ENCODE measurements at regions not wholly inside any gene's neighbourhood (a gene's known extent, or its start where the extent isn't known, plus 50 kb on each side); places are given as distances from the start of the nearest gene placed in this dataset.

DNA sequence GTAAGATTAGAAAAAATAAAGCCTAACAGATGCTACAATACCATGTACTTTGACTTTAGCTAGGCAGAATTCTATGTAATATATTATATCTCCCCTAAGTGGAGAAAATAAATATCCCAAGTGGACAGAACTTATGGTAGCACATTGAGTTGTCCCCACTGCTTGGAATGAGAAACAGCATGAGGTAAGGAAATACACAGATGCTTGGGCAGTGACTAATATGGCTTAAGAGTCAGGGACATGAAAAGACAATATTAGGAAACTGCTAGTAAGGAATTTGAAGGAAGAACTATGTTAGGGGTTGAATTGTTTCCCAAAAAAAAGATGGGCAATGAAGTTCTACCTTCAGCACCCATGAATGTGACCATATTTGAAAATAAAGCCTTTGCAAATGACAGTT is 2265.1 kb downstream of the PCDH7 start:
- H3K9ac ChIP-seq (ENCODE audit: low read length) = no peak overlapping the region
- TF ChIP-seq, protein P1, sequence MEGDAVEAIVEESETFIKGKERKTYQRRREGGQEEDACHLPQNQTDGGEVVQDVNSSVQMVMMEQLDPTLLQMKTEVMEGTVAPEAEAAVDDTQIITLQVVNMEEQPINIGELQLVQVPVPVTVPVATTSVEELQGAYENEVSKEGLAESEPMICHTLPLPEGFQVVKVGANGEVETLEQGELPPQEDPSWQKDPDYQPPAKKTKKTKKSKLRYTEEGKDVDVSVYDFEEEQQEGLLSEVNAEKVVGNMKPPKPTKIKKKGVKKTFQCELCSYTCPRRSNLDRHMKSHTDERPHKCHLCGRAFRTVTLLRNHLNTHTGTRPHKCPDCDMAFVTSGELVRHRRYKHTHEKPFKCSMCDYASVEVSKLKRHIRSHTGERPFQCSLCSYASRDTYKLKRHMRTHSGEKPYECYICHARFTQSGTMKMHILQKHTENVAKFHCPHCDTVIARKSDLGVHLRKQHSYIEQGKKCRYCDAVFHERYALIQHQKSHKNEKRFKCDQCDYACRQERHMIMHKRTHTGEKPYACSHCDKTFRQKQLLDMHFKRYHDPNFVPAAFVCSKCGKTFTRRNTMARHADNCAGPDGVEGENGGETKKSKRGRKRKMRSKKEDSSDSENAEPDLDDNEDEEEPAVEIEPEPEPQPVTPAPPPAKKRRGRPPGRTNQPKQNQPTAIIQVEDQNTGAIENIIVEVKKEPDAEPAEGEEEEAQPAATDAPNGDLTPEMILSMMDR (IDR thresholded peaks at IDR 0.05; ENCODE audit: low read length) = no peak
- no peak for TF ChIP-seq EZH2 (IDR thresholded peaks at IDR 0.05; ENCODE audit: borderline replicate concordance, low read length)
- no peaks in the 10 kb centered on the region for H3K9me2 ChIP-seq (ENCODE audit: low read depth, low read length)
- H2AFZ ChIP-seq (ENCODE audit: low read length) = no peak overlapping the region
- no peaks in the 10 kb centered on the region for H3K27me3 ChIP-seq (ENCODE audit: insufficient read depth, low read length)
- no peak overlapping the region for H3K27ac ChIP-seq (ENCODE audit: low read depth, low read length, poor library complexity, severe bottlenecking)
- H3F3A ChIP-seq (ENCODE audit: insufficient read depth, low read length) = no peaks in the 10 kb centered on the region
- no peaks in the 10 kb centered on the region for H3K9me3 ChIP-seq (ENCODE audit: low read length)
- H3K4me3 ChIP-seq (ENCODE audit: low read depth, low read length, poor library complexity, severe bottlenecking) = no peak overlapping the region
- no peak overlapping the region for H3K4me2 ChIP-seq (ENCODE audit: low read length)
- no peaks in the 10 kb centered on the region for H3K36me3 ChIP-seq (ENCODE audit: insufficient read depth, low read length)
- no peaks in the 10 kb centered on the region for H3K79me2 ChIP-seq (ENCODE audit: insufficient read depth, low read length)
- H3K4me1 ChIP-seq (ENCODE audit: insufficient read depth, low read length, severe bottlenecking) = no peaks in the 10 kb centered on the region
- no peaks in the 10 kb centered on the region for H4K20me1 ChIP-seq (ENCODE audit: insufficient read depth, low read length)

GRCh38 chr4:32986236-32986635 is 2266.1 kb downstream of the PCDH7 start:
- Histone ChIP-seq H3K27me3 (ENCODE audit: insufficient read depth, low read length) (no peaks in the 10 kb centered on the region), H3K4me3 (ENCODE audit: low read depth, low read length, poor library complexity, severe bottlenecking) (no peak overlapping the region), H3K4me1 (ENCODE audit: insufficient read depth, low read length, severe bottlenecking) (no peaks in the 10 kb centered on the region), H3K27ac (ENCODE audit: low read depth, low read length, poor library complexity, severe bottlenecking) (no peak overlapping the region), H4K20me1 (ENCODE audit: insufficient read depth, low read length) (no peaks in the 10 kb centered on the region), H3K9me2 (ENCODE audit: low read depth, low read length) (no peaks in the 10 kb centered on the region), H2AFZ (ENCODE audit: low read length) (no peak overlapping the region), H3K9ac (ENCODE audit: low read length) (no peak overlapping the region), H3K36me3 (ENCODE audit: insufficient read depth, low read length) (no peaks in the 10 kb centered on the region), H3K4me2 (ENCODE audit: low read length) (no peak overlapping the region), H3K79me2 (ENCODE audit: insufficient read depth, low read length) (no peaks in the 10 kb centered on the region), H3F3A (ENCODE audit: insufficient read depth, low read length) (no peaks in the 10 kb centered on the region), H3K9me3 (ENCODE audit: low read length) (no peaks in the 10 kb centered on the region)
- TF ChIP-seq, protein P1 (IDR thresholded peaks at IDR 0.05; ENCODE audit: low read length) = no peak
- TF ChIP-seq EZH2 (IDR thresholded peaks at IDR 0.05; ENCODE audit: borderline replicate concordance, low read length) = no peak

- Histone ChIP-seq H3K27me3 (ENCODE audit: insufficient read depth, low read length) (no peaks in the 10 kb centered on the region), H3F3A (ENCODE audit: insufficient read depth, low read length) (no peaks in the 10 kb centered on the region), H3K9me3 (ENCODE audit: low read length) (no peaks in the 10 kb centered on the region), H3K4me2 (ENCODE audit: low read length) (no peak overlapping the region), H3K36me3 (ENCODE audit: insufficient read depth, low read length) (no peaks in the 10 kb centered on the region), H3K4me3 (ENCODE audit: low read depth, low read length, poor library complexity, severe bottlenecking) (no peak overlapping the region), H3K4me1 (ENCODE audit: insufficient read depth, low read length, severe bottlenecking) (no peaks in the 10 kb centered on the region), H3K79me2 (ENCODE audit: insufficient read depth, low read length) (no peaks in the 10 kb centered on the region), H3K27ac (ENCODE audit: low read depth, low read length, poor library complexity, severe bottlenecking) (no peak overlapping the region), H2AFZ (ENCODE audit: low read length) (no peak overlapping the region), H3K9ac (ENCODE audit: low read length) (no peak overlapping the region), H4K20me1 (ENCODE audit: insufficient read depth, low read length) (no peaks in the 10 kb centered on the region), H3K9me2 (ENCODE audit: low read depth, low read length) (no peaks in the 10 kb centered on the region)
- TF ChIP-seq, protein P1 (IDR thresholded peaks at IDR 0.05; ENCODE audit: low read length) = no peak
- TF ChIP-seq EZH2 (IDR thresholded peaks at IDR 0.05; ENCODE audit: borderline replicate concordance, low read length) = no peak
Measured at GRCh38 chr4:32987111-32987510, 2266.9 kb downstream of the PCDH7 start.

Measured in OCI-LY1 (cell line).